HG03095 (cell line): ENCODE measurements at regions not wholly inside any gene's neighbourhood (a gene's known extent, or its start where the extent isn't known, plus 50 kb on each side); places are given as distances from the start of the nearest gene placed in this dataset.

ENCODE experiments used
- ATAC-seq: cut with Tn5 transposase; IDR thresholded peaks from one replicate; pipeline ENCODE4 v1.9.1; 2021; ENCODE audit warnings: moderate library complexity; ENCODE audit not compliant: unreplicated experiment

- ATAC-seq = no peak
Measured at GRCh38 chr12:78579846-78580245, 284.7 kb upstream of the SYT1 start.

- no peak for ATAC-seq
Measured at GRCh38 chr12:78580296-78580695, 284.3 kb upstream of the SYT1 start.

GRCh38 chr12:78584695-78585094 is 279.9 kb upstream of the SYT1 start:
- ATAC-seq = no peak

GRCh38 chr12:78585132-78585531 is 279.4 kb upstream of the SYT1 start:
- no peak for ATAC-seq

- no peak for ATAC-seq
Measured at GRCh38 chr12:78586790-78587189, 277.8 kb upstream of the SYT1 start.

GRCh38 chr12:78599366-78599765 is 265.2 kb upstream of the SYT1 start:
- ATAC-seq = no peak

- ATAC-seq = no peak
Measured at GRCh38 chr12:78600541-78600940, 264.0 kb upstream of the SYT1 start.

GRCh38 chr12:78611504-78611903 is 253.1 kb upstream of the SYT1 start:
- ATAC-seq = no peak

GRCh38 chr12:78612190-78612589 is 252.4 kb upstream of the SYT1 start:
- ATAC-seq = no peak

- no peak for ATAC-seq
Measured at GRCh38 chr12:78617683-78618082, 246.9 kb upstream of the SYT1 start.

GRCh38 chr12:78622529-78623195 is 241.9 kb upstream of the SYT1 start:
- no peak for ATAC-seq

- ATAC-seq = no peak
Measured at GRCh38 chr12:78628491-78629100, 236.0 kb upstream of the SYT1 start.

- ATAC-seq = no peak
Measured at GRCh38 chr12:78636231-78636855, 228.2 kb upstream of the SYT1 start.

GRCh38 chr12:78641837-78642423 is 222.6 kb upstream of the SYT1 start:
- ATAC-seq = no peak

GRCh38 chr12:78645956-78646355 is 218.6 kb upstream of the SYT1 start:
- ATAC-seq = no peak

- no peak for ATAC-seq
Measured at GRCh38 chr12:78651755-78652154, 212.8 kb upstream of the SYT1 start.

- no peak for ATAC-seq
Measured at GRCh38 chr12:78666584-78666983, 198.0 kb upstream of the SYT1 start.

GRCh38 chr12:78671295-78671694 is 193.3 kb upstream of the SYT1 start:
- no peak for ATAC-seq

GRCh38 chr12:78672033-78672432 is 192.5 kb upstream of the SYT1 start:
- no peak for ATAC-seq

- ATAC-seq = no peak
Measured at GRCh38 chr12:78674311-78675090, 190.1 kb upstream of the SYT1 start.

- ATAC-seq = no peak
Measured at GRCh38 chr12:78680596-78680995, 184.0 kb upstream of the SYT1 start.
